ENCODE measurements at regions not wholly inside any gene's neighbourhood (a gene's known extent, or its start where the extent isn't known, plus 50 kb on each side); places are given as distances from the start of the nearest gene placed in this dataset.

DNA sequence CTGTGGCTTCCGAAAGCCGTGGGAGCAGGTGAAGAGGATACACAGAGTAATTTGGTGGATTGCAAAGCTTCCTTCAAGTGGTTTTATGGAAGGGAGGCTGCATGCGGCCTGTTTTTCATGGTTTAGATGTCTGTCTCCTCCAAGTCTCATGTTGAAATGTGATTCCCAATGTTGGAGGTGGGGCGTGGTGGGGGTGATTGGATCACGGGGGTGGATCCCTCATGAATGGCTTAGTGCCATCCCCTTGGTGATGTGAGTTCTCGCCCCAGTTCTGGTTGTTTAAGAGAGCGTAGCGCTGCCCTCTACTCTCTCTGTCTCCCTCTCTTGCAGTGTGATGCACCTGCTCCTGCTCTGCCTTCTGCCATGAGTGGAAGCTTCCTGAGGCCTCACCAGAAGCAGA is 247.8 kb upstream of the B3GAT1 start:
- peaks cover 3% of the 10 kb centered on the region for H3K9me3 ChIP-seq (ENCODE audit: control insufficient read depth, low read depth, low read length)
- Mint-ChIP-seq H3K9me3 (peaks cover 25 to 31% of the 10 kb centered on the region in 2 experiments), H3K36me3 (ENCODE audit: insufficient read depth in 1 of 3, low read depth in 3 of 3) (peaks cover 0 to 21% (median 0%) of the 10 kb centered on the region in 3 experiments; a peak in 4 of 7 replicates), H3K27me3 (ENCODE audit: low read depth) (peaks cover 21% of the 10 kb centered on the region), H3K4me3 (no peak overlapping the region), H3K4me1 (peaks cover 9 to 16% of the 10 kb centered on the region in 2 experiments), H3K27ac (no peak overlapping the region)
- H3K23me2 ChIP-seq (ENCODE audit: insufficient read length, low read depth, low read length, poor library complexity, severe bottlenecking), result no peaks in the 10 kb centered on the region
- no peak overlapping the region for H3K23ac ChIP-seq (ENCODE audit: insufficient read length, low read depth, low read length)
- H3K27ac ChIP-seq (ENCODE audit: insufficient read length, low read depth, low read length), result no peak overlapping the region
- no peak overlapping the region for H2BK15ac ChIP-seq (ENCODE audit: low read depth, low read length)
- H3K79me1 ChIP-seq (ENCODE audit: insufficient read depth, low read depth, low read length, poor library complexity, severe bottlenecking), result no peaks in the 10 kb centered on the region
- no peak overlapping the region for H3K9ac ChIP-seq (ENCODE audit: extremely low read depth, insufficient read length, low read length)
- no peak overlapping the region for H2BK120ac ChIP-seq (ENCODE audit: low read depth, low read length, poor library complexity, severe bottlenecking)
- no peak overlapping the region for H3K4ac ChIP-seq (ENCODE audit: low read depth, low read length)
- no peak overlapping the region for H4K5ac ChIP-seq (ENCODE audit: insufficient read length, low read depth, low read length)
- H3K79me2 ChIP-seq (ENCODE audit: insufficient read depth, low read length), result no peaks in the 10 kb centered on the region
- no peak overlapping the region for H3K56ac ChIP-seq (ENCODE audit: insufficient read length, low read depth, low read length)
- no peak overlapping the region for H3K4me2 ChIP-seq (ENCODE audit: insufficient read depth, insufficient read length, low read length)
- peak; percentile 12 for DNase-seq
- no peak overlapping the region for H2BK12ac ChIP-seq (ENCODE audit: insufficient read length, low read depth, low read length)
- no peak for TF ChIP-seq CTCF (conservative IDR thresholded peaks at IDR 0.05)
- H3K14ac ChIP-seq (ENCODE audit: insufficient read depth, low read length), result no peak overlapping the region
- no peaks in the 10 kb centered on the region for H3K27me3 ChIP-seq (ENCODE audit: insufficient read depth, low read length)
- WGBS (ENCODE audit: extremely low coverage, insufficient read length, low lambda C conversion rate), result no CpG with 5 or more reads among the region's 8 CpGs
- H3K18ac ChIP-seq (ENCODE audit: insufficient read length, low read depth, low read length), result no peak overlapping the region
- H4K20me1 ChIP-seq (ENCODE audit: control insufficient read depth, insufficient read depth, insufficient read length), result no peaks in the 10 kb centered on the region
- no peak overlapping the region for H2AK5ac ChIP-seq (ENCODE audit: insufficient read length, low read length)
- H2BK20ac ChIP-seq (ENCODE audit: low read depth, low read length, poor library complexity, severe bottlenecking), result no peak overlapping the region
- H2AFZ ChIP-seq (ENCODE audit: low read length), result no peak overlapping the region
- no peak overlapping the region for H4K8ac ChIP-seq (replicated peaks; ENCODE audit: insufficient read length, low read depth, low read length)
- no peak overlapping the region for H2BK5ac ChIP-seq (ENCODE audit: insufficient read length, low read length)
- H3T11ph ChIP-seq (ENCODE audit: low read length), result no peak overlapping the region
- no peaks in the 10 kb centered on the region for H3K4me1 ChIP-seq (ENCODE audit: insufficient read depth, low read length)
- H4K91ac ChIP-seq (ENCODE audit: insufficient read length, low read depth, low read length), result no peak overlapping the region
